ENCODE measurements at regions not wholly inside any gene's neighbourhood (a gene's known extent, or its start where the extent isn't known, plus 50 kb on each side); places are given as distances from the start of the nearest gene placed in this dataset.

GRCh38 chr4:144872508-144873225 is 225.3 kb downstream of the ANAPC10 start:
- TF ChIP-seq, protein P1, sequence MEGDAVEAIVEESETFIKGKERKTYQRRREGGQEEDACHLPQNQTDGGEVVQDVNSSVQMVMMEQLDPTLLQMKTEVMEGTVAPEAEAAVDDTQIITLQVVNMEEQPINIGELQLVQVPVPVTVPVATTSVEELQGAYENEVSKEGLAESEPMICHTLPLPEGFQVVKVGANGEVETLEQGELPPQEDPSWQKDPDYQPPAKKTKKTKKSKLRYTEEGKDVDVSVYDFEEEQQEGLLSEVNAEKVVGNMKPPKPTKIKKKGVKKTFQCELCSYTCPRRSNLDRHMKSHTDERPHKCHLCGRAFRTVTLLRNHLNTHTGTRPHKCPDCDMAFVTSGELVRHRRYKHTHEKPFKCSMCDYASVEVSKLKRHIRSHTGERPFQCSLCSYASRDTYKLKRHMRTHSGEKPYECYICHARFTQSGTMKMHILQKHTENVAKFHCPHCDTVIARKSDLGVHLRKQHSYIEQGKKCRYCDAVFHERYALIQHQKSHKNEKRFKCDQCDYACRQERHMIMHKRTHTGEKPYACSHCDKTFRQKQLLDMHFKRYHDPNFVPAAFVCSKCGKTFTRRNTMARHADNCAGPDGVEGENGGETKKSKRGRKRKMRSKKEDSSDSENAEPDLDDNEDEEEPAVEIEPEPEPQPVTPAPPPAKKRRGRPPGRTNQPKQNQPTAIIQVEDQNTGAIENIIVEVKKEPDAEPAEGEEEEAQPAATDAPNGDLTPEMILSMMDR (optimal IDR thresholded peaks at IDR 0.05 in 1 of 3, IDR thresholded peaks at IDR 0.05 in 1 of 3, conservative IDR thresholded peaks at IDR 0.05 in 1 of 3; ENCODE audit: extremely low read depth in 1 of 3, insufficient read depth in 2 of 3, low read length in 3 of 3): no peak
- no peak for TF ChIP-seq EZH2 (IDR thresholded peaks at IDR 0.05; ENCODE audit: low read length)

All from keratinocyte (primary cell).